SK-N-SH treated with all-trans-retinoic acid at 6 μM for 48 hours (cell line): ENCODE measurements at regions not wholly inside any gene's neighbourhood (a gene's known extent, or its start where the extent isn't known, plus 50 kb on each side); places are given as distances from the start of the nearest gene placed in this dataset.

Source experiments
- ATAC-seq: fragments of 200-7000 bp; cut with Tn5 transposase; 3 replicates; pipeline ENCODE4 v1.9.1; 2020; ENCODE audit warnings: mild to moderate bottlenecking, moderate library complexity
- ARNTL ChIP-seq: fragments of 450-650 bp; formaldehyde crosslinking; IDR thresholded peaks from 2 replicates; pipeline ENCODE4 v1.5.0; 2020; ENCODE audit warnings: low read depth, mild to moderate bottlenecking, moderate library complexity, borderline replicate concordance
- BACH2 ChIP-seq: fragments of 250-450 bp; sonication (Bioruptor Pico); IDR thresholded peaks from 2 replicates; pipeline ENCODE4 v1.9.0; 2021; ENCODE audit warnings: mild to moderate bottlenecking, borderline replicate concordance
- CSDC2 ChIP-seq: fragments of 250-450 bp; sonication (Bioruptor Pico); IDR thresholded peaks from 2 replicates; pipeline ENCODE4 v1.5.0; 2020; ENCODE audit warnings: mild to moderate bottlenecking, moderate library complexity
- ESRRG ChIP-seq: fragments of 250-450 bp; sonication (Bioruptor Pico); IDR thresholded peaks from 2 replicates; pipeline ENCODE4 v1.6.1; 2021; ENCODE audit warnings: mild to moderate bottlenecking
- ISL1 ChIP-seq: fragments of 250-450 bp; sonication (Bioruptor Pico); IDR thresholded peaks from 2 replicates; pipeline ENCODE4 v2.1.2; 2022; ENCODE audit warnings: mild to moderate bottlenecking, moderate library complexity
- OSR1 ChIP-seq: fragments of 250-450 bp; sonication (Bioruptor Pico); IDR thresholded peaks from 2 replicates; pipeline ENCODE4 v1.8.0; 2022; ENCODE audit warnings: moderate library complexity, mild to moderate bottlenecking, inconsistent platforms
- PPARA ChIP-seq: fragments of 250-450 bp; sonication (Bioruptor Pico); IDR thresholded peaks from 2 replicates; pipeline ENCODE4 v1.5.0; 2020; ENCODE audit warnings: mild to moderate bottlenecking, borderline replicate concordance
- RARB ChIP-seq: fragments of 250-450 bp; sonication (Bioruptor Pico); IDR thresholded peaks from 2 replicates; pipeline ENCODE4 v1.8.0; 2021; ENCODE audit warnings: mild to moderate bottlenecking, moderate library complexity
- SNAI2 ChIP-seq: fragments of 250-450 bp; sonication (Bioruptor Pico); IDR thresholded peaks from 2 replicates; pipeline ENCODE4 v1.5.0; 2020; ENCODE audit warnings: mild to moderate bottlenecking, moderate library complexity
- TCF4 ChIP-seq: fragments of 250-450 bp; sonication (Bioruptor Pico); IDR thresholded peaks from 2 replicates; pipeline ENCODE4 v1.8.0; 2021; ENCODE audit warnings: mild to moderate bottlenecking, moderate library complexity, borderline replicate concordance
- ZC3H10 ChIP-seq: fragments of 250-450 bp; sonication (Bioruptor Pico); IDR thresholded peaks from 2 replicates; pipeline ENCODE4 v1.5.1; 2021; ENCODE audit warnings: mild to moderate bottlenecking, moderate library complexity
- ZFP3 ChIP-seq: fragments of 250-450 bp; sonication (Bioruptor Pico); IDR thresholded peaks from 2 replicates; pipeline ENCODE4 v1.5.0; 2020; ENCODE audit warnings: mild to moderate bottlenecking, moderate library complexity
- ZFP30 ChIP-seq: fragments of 450-650 bp; formaldehyde crosslinking; IDR thresholded peaks from 2 replicates; pipeline ENCODE4 v1.5.0; 2022; ENCODE audit warnings: mild to moderate bottlenecking, moderate library complexity
- ZNF565 ChIP-seq: fragments of 450-650 bp; formaldehyde crosslinking; conservative IDR thresholded peaks from 2 replicates; pipeline ENCODE4 v1.5.0; 2020; ENCODE audit warnings: low read depth, mild to moderate bottlenecking, moderate library complexity
- ZNF70 ChIP-seq: fragments of 450-650 bp; formaldehyde crosslinking; IDR thresholded peaks from 2 replicates; pipeline ENCODE4 v1.5.0; 2020; ENCODE audit warnings: mild to moderate bottlenecking, moderate library complexity
- ZNF8 ChIP-seq: fragments of 450-650 bp; formaldehyde crosslinking; IDR thresholded peaks from 2 replicates; pipeline ENCODE4 v1.5.0; 2020; ENCODE audit warnings: mild to moderate bottlenecking, moderate library complexity
- TF ChIP-seq, protein P1 (sequence below): fragments of 250-450 bp; sonication (Bioruptor Pico); IDR thresholded peaks from 2 replicates; pipeline ENCODE4 v1.5.1; 2021; ENCODE audit warnings: mild to moderate bottlenecking, moderate library complexity
- TF ChIP-seq, protein P2 (sequence below): fragments of 250-450 bp; sonication (Bioruptor Pico); IDR thresholded peaks from 2 replicates; pipeline ENCODE4 v1.5.0; 2020; ENCODE audit warnings: mild to moderate bottlenecking, moderate library complexity
- TF ChIP-seq, protein P3 (sequence below): fragments of 250-450 bp; sonication (Bioruptor Pico); IDR thresholded peaks from 2 replicates; pipeline ENCODE4 v1.8.0; 2020; ENCODE audit warnings: mild to moderate bottlenecking, moderate library complexity, borderline replicate concordance
- TF ChIP-seq, protein P4 (sequence below): fragments of 250-450 bp; sonication (Bioruptor Pico); IDR thresholded peaks from 2 replicates; pipeline ENCODE4 v1.8.0; 2021; ENCODE audit warnings: low read depth, mild to moderate bottlenecking, moderate library complexity, borderline replicate concordance

DNA sequence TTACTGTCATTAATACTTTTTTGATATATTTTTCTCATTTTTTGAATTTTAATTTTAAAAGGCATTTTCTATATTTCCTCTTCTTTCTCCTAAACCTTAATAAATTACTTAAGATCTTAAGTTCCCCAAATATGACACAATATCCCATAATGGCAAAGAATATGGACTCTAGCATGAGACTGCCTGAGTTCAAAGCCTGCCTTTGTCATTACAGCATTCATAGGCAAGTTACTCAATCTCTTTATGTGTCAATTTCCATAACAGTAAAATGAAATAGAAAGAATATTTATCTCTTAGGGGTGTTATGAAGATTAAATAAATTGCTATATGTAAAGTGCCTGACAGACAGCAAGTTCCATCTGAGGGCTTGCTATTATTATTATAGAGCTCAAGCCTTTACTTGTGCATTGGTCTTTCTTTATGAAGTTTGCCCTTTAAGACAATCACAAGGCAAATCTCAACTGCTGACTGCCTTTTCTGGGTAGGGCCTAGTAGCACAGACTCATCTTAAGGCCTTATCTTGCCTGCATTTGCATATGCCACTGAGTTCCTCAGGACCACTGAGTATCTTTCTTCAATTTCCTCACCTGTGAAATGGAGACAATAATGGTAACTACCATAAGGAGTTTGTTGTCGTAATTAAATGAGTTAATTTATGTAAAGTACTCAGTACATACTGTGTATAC is 231.0 kb downstream of the NRIP1 start:
- ATAC-seq = no peak

DNA sequence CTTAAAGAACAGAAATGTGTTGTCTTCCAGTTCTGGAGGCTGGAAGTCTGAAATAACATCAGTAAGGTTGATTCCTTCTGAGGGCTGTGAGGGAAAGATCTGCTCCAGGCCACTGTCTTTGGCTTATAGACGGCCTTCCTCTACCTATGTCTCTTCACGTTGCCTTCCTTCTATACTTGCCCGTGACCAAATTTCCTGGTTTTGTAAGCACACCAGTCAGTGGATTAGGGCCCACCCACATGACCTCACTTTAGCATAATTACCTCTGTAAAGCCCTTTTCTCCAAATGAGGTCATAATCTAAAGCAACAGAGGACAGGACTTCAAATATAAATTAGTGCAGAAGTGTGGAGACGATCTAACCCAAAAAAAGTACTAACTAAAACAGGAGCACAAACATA is 231.6 kb downstream of the NRIP1 start:
- TF ChIP-seq, protein P1, sequence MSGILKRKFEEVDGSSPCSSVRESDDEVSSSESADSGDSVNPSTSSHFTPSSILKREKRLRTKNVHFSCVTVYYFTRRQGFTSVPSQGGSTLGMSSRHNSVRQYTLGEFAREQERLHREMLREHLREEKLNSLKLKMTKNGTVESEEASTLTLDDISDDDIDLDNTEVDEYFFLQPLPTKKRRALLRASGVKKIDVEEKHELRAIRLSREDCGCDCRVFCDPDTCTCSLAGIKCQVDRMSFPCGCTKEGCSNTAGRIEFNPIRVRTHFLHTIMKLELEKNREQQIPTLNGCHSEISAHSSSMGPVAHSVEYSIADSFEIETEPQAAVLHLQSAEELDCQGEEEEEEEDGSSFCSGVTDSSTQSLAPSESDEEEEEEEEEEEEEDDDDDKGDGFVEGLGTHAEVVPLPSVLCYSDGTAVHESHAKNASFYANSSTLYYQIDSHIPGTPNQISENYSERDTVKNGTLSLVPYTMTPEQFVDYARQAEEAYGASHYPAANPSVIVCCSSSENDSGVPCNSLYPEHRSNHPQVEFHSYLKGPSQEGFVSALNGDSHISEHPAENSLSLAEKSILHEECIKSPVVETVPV (CRISPR knock-in tag) = no peak
- no peak for TF ChIP-seq OSR1 (CRISPR knock-in tag)
- TF ChIP-seq ZFP3 = no peak
- TF ChIP-seq ESRRG (CRISPR knock-in tag) = no peak
- no peak for TF ChIP-seq PPARA (CRISPR knock-in tag)
- no peak for ATAC-seq

More for the DNA sequence above, 231.0 kb downstream of the NRIP1 start:
- TF ChIP-seq ESRRG (CRISPR knock-in tag) (no peak), ZFP30 (no peak), ARNTL (CRISPR knock-in tag) (no peak), BACH2 (CRISPR knock-in tag) (no peak), CSDC2 (CRISPR knock-in tag) (no peak), ZNF70 (CRISPR knock-in tag) (no peak), TCF4 (CRISPR knock-in tag) (no peak), SNAI2 (CRISPR knock-in tag) (no peak), RARB (CRISPR knock-in tag) (no peak), ZC3H10 (no peak), ZNF8 (no peak)
- TF ChIP-seq, protein P2, sequence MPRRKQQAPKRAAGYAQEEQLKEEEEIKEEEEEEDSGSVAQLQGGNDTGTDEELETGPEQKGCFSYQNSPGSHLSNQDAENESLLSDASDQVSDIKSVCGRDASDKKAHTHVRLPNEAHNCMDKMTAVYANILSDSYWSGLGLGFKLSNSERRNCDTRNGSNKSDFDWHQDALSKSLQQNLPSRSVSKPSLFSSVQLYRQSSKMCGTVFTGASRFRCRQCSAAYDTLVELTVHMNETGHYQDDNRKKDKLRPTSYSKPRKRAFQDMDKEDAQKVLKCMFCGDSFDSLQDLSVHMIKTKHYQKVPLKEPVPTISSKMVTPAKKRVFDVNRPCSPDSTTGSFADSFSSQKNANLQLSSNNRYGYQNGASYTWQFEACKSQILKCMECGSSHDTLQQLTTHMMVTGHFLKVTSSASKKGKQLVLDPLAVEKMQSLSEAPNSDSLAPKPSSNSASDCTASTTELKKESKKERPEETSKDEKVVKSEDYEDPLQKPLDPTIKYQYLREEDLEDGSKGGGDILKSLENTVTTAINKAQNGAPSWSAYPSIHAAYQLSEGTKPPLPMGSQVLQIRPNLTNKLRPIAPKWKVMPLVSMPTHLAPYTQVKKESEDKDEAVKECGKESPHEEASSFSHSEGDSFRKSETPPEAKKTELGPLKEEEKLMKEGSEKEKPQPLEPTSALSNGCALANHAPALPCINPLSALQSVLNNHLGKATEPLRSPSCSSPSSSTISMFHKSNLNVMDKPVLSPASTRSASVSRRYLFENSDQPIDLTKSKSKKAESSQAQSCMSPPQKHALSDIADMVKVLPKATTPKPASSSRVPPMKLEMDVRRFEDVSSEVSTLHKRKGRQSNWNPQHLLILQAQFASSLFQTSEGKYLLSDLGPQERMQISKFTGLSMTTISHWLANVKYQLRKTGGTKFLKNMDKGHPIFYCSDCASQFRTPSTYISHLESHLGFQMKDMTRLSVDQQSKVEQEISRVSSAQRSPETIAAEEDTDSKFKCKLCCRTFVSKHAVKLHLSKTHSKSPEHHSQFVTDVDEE (CRISPR knock-in tag) = no peak
- TF ChIP-seq, protein P3, sequence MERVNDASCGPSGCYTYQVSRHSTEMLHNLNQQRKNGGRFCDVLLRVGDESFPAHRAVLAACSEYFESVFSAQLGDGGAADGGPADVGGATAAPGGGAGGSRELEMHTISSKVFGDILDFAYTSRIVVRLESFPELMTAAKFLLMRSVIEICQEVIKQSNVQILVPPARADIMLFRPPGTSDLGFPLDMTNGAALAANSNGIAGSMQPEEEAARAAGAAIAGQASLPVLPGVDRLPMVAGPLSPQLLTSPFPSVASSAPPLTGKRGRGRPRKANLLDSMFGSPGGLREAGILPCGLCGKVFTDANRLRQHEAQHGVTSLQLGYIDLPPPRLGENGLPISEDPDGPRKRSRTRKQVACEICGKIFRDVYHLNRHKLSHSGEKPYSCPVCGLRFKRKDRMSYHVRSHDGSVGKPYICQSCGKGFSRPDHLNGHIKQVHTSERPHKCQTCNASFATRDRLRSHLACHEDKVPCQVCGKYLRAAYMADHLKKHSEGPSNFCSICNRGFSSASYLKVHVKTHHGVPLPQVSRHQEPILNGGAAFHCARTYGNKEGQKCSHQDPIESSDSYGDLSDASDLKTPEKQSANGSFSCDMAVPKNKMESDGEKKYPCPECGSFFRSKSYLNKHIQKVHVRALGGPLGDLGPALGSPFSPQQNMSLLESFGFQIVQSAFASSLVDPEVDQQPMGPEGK (CRISPR knock-in tag) = no peak
- TF ChIP-seq, protein P4, sequence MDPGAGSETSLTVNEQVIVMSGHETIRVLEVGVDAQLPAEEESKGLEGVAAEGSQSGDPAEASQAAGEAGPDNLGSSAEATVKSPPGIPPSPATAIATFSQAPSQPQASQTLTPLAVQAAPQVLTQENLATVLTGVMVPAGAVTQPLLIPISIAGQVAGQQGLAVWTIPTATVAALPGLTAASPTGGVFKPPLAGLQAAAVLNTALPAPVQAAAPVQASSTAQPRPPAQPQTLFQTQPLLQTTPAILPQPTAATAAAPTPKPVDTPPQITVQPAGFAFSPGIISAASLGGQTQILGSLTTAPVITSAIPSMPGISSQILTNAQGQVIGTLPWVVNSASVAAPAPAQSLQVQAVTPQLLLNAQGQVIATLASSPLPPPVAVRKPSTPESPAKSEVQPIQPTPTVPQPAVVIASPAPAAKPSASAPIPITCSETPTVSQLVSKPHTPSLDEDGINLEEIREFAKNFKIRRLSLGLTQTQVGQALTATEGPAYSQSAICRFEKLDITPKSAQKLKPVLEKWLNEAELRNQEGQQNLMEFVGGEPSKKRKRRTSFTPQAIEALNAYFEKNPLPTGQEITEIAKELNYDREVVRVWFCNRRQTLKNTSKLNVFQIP (CRISPR knock-in tag) = no peak

DNA sequence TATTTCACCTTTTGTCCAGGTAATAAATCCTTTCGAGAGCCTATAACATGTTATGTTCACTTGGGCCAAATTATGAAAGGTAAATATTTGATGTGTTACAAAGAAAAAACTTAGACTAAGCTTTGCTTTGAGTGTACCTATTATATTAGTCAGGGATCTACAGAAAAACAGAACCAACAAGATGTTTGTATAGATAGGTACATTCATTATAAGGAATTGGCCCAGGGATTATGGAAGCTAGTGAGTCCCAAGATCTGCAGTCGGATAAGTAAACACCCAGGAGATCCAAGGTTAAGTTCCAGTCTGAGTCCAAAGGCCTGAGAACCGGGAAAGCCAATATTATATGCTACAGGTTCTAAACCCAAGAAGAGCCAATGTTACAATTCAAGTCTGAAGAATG is 234.5 kb downstream of the NRIP1 start:
- no peak for ATAC-seq
- TF ChIP-seq OSR1 (CRISPR knock-in tag) (no peak), ISL1 (CRISPR knock-in tag) (no peak), ZNF565 (CRISPR knock-in tag) (no peak)
- TF ChIP-seq, protein P3 (CRISPR knock-in tag) = no peak
